ENCODE measurements at regions not wholly inside any gene's neighbourhood (a gene's known extent, or its start where the extent isn't known, plus 50 kb on each side); places are given as distances from the start of the nearest gene placed in this dataset.

DNA sequence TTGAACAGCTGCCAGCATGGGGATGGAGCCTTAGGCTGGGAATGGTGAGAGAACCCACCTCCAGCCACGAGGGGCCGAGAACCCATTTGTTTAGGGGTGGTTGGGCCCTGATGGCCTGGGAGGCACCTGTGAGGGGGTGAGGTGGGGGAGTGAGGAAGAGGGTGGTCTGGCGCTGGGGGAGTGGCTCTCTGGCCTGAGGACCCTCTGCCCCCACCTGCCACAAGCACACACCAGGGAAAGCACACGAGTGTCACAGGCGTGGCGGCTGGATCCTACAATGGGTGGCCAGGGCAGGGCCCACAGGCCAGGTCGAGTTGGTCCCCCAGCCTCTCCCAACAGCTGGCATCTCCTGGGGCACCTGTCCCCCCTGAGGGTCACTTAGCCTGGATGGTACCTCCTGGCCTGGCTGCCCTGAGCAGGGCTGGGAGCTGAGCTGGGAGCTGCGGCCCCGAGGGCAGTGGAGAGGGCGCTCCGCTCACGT, 340.5 kb downstream of the TMEM121 start:
- TF ChIP-seq, protein P1, sequence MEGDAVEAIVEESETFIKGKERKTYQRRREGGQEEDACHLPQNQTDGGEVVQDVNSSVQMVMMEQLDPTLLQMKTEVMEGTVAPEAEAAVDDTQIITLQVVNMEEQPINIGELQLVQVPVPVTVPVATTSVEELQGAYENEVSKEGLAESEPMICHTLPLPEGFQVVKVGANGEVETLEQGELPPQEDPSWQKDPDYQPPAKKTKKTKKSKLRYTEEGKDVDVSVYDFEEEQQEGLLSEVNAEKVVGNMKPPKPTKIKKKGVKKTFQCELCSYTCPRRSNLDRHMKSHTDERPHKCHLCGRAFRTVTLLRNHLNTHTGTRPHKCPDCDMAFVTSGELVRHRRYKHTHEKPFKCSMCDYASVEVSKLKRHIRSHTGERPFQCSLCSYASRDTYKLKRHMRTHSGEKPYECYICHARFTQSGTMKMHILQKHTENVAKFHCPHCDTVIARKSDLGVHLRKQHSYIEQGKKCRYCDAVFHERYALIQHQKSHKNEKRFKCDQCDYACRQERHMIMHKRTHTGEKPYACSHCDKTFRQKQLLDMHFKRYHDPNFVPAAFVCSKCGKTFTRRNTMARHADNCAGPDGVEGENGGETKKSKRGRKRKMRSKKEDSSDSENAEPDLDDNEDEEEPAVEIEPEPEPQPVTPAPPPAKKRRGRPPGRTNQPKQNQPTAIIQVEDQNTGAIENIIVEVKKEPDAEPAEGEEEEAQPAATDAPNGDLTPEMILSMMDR (conservative IDR thresholded peaks at IDR 0.05; ENCODE audit: low read depth in 2 of 2): no peak
- TF ChIP-seq CREB1 (CRISPR knock-in tag; IDR thresholded peaks at IDR 0.05; ENCODE audit: low read depth) (no peak), EZH2phosphoT487 (IDR thresholded peaks at IDR 0.05; ENCODE audit: unreplicated experiment) (no peak), POLR2AphosphoS5 (IDR thresholded peaks at IDR 0.05; ENCODE audit: low read depth) (no peak), JUNB (IDR thresholded peaks at IDR 0.05; ENCODE audit: unreplicated experiment) (no peak), EZH2 (IDR thresholded peaks at IDR 0.05; ENCODE audit: low read depth, unreplicated experiment) (no peak), STAT1 (IDR thresholded peaks at IDR 0.05; ENCODE audit: unreplicated experiment) (no peak)
- TF ChIP-seq, protein P2, sequence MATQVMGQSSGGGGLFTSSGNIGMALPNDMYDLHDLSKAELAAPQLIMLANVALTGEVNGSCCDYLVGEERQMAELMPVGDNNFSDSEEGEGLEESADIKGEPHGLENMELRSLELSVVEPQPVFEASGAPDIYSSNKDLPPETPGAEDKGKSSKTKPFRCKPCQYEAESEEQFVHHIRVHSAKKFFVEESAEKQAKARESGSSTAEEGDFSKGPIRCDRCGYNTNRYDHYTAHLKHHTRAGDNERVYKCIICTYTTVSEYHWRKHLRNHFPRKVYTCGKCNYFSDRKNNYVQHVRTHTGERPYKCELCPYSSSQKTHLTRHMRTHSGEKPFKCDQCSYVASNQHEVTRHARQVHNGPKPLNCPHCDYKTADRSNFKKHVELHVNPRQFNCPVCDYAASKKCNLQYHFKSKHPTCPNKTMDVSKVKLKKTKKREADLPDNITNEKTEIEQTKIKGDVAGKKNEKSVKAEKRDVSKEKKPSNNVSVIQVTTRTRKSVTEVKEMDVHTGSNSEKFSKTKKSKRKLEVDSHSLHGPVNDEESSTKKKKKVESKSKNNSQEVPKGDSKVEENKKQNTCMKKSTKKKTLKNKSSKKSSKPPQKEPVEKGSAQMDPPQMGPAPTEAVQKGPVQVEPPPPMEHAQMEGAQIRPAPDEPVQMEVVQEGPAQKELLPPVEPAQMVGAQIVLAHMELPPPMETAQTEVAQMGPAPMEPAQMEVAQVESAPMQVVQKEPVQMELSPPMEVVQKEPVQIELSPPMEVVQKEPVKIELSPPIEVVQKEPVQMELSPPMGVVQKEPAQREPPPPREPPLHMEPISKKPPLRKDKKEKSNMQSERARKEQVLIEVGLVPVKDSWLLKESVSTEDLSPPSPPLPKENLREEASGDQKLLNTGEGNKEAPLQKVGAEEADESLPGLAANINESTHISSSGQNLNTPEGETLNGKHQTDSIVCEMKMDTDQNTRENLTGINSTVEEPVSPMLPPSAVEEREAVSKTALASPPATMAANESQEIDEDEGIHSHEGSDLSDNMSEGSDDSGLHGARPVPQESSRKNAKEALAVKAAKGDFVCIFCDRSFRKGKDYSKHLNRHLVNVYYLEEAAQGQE (IDR thresholded peaks at IDR 0.05; ENCODE audit: unreplicated experiment): no peak
- TF ChIP-seq, protein P3, sequence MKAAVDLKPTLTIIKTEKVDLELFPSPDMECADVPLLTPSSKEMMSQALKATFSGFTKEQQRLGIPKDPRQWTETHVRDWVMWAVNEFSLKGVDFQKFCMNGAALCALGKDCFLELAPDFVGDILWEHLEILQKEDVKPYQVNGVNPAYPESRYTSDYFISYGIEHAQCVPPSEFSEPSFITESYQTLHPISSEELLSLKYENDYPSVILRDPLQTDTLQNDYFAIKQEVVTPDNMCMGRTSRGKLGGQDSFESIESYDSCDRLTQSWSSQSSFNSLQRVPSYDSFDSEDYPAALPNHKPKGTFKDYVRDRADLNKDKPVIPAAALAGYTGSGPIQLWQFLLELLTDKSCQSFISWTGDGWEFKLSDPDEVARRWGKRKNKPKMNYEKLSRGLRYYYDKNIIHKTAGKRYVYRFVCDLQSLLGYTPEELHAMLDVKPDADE (IDR thresholded peaks at IDR 0.05): no peak
